ENCODE measurements at regions not wholly inside any gene's neighbourhood (a gene's known extent, or its start where the extent isn't known, plus 50 kb on each side); places are given as distances from the start of the nearest gene placed in this dataset.
"Not testable (repeated sequence)": the region's sequence is repeated elsewhere in the genome, so short reads cannot be mapped to it uniquely, and the experiment has no call there.

GRCh38 chr2:176421297-176422050, 152.2 kb downstream of the MTX2 start:
- Histone ChIP-seq H3K4me1 (no peaks in the 10 kb centered on the region), H3K27ac (no peak overlapping the region), H3K27me3 (no peaks in the 10 kb centered on the region), H3K36me3 (no peaks in the 10 kb centered on the region), H3K9me3 (no peaks in the 10 kb centered on the region), H3K4me3 (no peak overlapping the region)
- no peak for DNase-seq
- ATAC-seq, result no peak
- in situ Hi-C loops (cut with MboI; ENCODE audit: low sequenced_read_pairs in 4 of 4), result no loop called here
- intact Hi-C loops (cut with DNase I; ENCODE audit: low total_unique reads), result no loop called here
- TF ChIP-seq POLR2A (IDR thresholded peaks at IDR 0.05), result no peak
- TF ChIP-seq CTCF (IDR thresholded peaks at IDR 0.05 in 4 of 5, conservative IDR thresholded peaks at IDR 0.05 in 1 of 5), result no peak

GRCh38 chr2:176423819-176424218, 154.6 kb downstream of the MTX2 start:
- Histone ChIP-seq H3K9me3 (no peaks in the 10 kb centered on the region), H3K4me3 (no peak overlapping the region), H3K27me3 (no peaks in the 10 kb centered on the region), H3K27ac (no peak overlapping the region), H3K4me1 (no peaks in the 10 kb centered on the region), H3K36me3 (no peaks in the 10 kb centered on the region)
- ATAC-seq, result no peak
- no peak for DNase-seq
- in situ Hi-C loops (cut with MboI; ENCODE audit: low sequenced_read_pairs in 4 of 4), result no loop called here
- TF ChIP-seq POLR2A (IDR thresholded peaks at IDR 0.05), result no peak
- TF ChIP-seq CTCF (IDR thresholded peaks at IDR 0.05 in 4 of 5, conservative IDR thresholded peaks at IDR 0.05 in 1 of 5), result no peak
- intact Hi-C loops (cut with DNase I; ENCODE audit: low total_unique reads), result no loop called here

- no peaks in the 10 kb centered on the region for H3K36me3 ChIP-seq
Observed at GRCh38 chr2:176424746-176425145, 155.5 kb downstream of the MTX2 start.

GRCh38 chr2:176427549-176427948, 158.3 kb downstream of the MTX2 start:
- no peaks in the 10 kb centered on the region for H3K27me3 ChIP-seq
- H3K4me1 ChIP-seq, result no peaks in the 10 kb centered on the region
- DNase-seq (no peak), ATAC-seq (no peak)
- intact Hi-C loops (cut with DNase I; ENCODE audit: low total_unique reads) (no loop called here), in situ Hi-C loops (cut with MboI; ENCODE audit: low sequenced_read_pairs in 4 of 4) (no loop called here)
- no peaks in the 10 kb centered on the region for H3K36me3 ChIP-seq
- H3K4me3 ChIP-seq, result no peak overlapping the region
- no peak overlapping the region for H3K27ac ChIP-seq
- TF ChIP-seq CTCF (IDR thresholded peaks at IDR 0.05 in 4 of 5, conservative IDR thresholded peaks at IDR 0.05 in 1 of 5) (no peak), POLR2A (IDR thresholded peaks at IDR 0.05) (no peak)
- H3K9me3 ChIP-seq, result no peaks in the 10 kb centered on the region

More at GRCh38 chr2:176424746-176425145, 155.5 kb downstream of the MTX2 start:
- in situ Hi-C loops (cut with MboI; ENCODE audit: low sequenced_read_pairs in 4 of 4) (no loop called here), intact Hi-C loops (cut with DNase I; ENCODE audit: low total_unique reads) (no loop called here)
- H3K4me3 ChIP-seq, result no peak overlapping the region
- TF ChIP-seq POLR2A (IDR thresholded peaks at IDR 0.05) (no peak), CTCF (IDR thresholded peaks at IDR 0.05 in 4 of 5, conservative IDR thresholded peaks at IDR 0.05 in 1 of 5) (no peak)
- no peak overlapping the region for H3K27ac ChIP-seq
- H3K27me3 ChIP-seq, result no peaks in the 10 kb centered on the region
- DNase-seq, result no peak
- no peak for ATAC-seq
- no peaks in the 10 kb centered on the region for H3K9me3 ChIP-seq
- H3K4me1 ChIP-seq, result no peaks in the 10 kb centered on the region

- DNase-seq; H3K27ac ChIP-seq; H3K36me3 ChIP-seq; H3K27me3 ChIP-seq; H3K4me3 ChIP-seq; in situ Hi-C loops (cut with MboI; ENCODE audit: low sequenced_read_pairs in 4 of 4); ATAC-seq; H3K4me1 ChIP-seq; H3K9me3 ChIP-seq; intact Hi-C loops (cut with DNase I; ENCODE audit: low total_unique reads): not testable (repeated sequence)
Observed at GRCh38 chr2:176428944-176429469, 159.8 kb downstream of the MTX2 start.
